ENCODE measurements at regions not wholly inside any gene's neighbourhood (a gene's known extent, or its start where the extent isn't known, plus 50 kb on each side); places are given as distances from the start of the nearest gene placed in this dataset.

GRCh38 chr1:199151634-199152425, 513.0 kb downstream of the PTPRC start:
- Histone ChIP-seq H3K36me3 (no peaks in the 10 kb centered on the region), H3K27me3 (no peaks in the 10 kb centered on the region), H3K27ac (replicated peaks in 1 of 4) (no peak overlapping the region), H3K9me3 (no peaks in the 10 kb centered on the region), H3K4me1 (no peaks in the 10 kb centered on the region), H3K4me3 (no peak overlapping the region)
- DNase-seq (ENCODE audit: extremely low spot score), result no peak
- intact Hi-C loops (cut with DNase I), result no loop called here
- WGBS, result 84% methylated on average over 6 of the region's 6 CpGs
- TF ChIP-seq POLR2A (IDR thresholded peaks at IDR 0.05; ENCODE audit: low read depth), result no peak
- no peak for TF ChIP-seq EP300 (IDR thresholded peaks at IDR 0.05)
- TF ChIP-seq, protein P1, sequence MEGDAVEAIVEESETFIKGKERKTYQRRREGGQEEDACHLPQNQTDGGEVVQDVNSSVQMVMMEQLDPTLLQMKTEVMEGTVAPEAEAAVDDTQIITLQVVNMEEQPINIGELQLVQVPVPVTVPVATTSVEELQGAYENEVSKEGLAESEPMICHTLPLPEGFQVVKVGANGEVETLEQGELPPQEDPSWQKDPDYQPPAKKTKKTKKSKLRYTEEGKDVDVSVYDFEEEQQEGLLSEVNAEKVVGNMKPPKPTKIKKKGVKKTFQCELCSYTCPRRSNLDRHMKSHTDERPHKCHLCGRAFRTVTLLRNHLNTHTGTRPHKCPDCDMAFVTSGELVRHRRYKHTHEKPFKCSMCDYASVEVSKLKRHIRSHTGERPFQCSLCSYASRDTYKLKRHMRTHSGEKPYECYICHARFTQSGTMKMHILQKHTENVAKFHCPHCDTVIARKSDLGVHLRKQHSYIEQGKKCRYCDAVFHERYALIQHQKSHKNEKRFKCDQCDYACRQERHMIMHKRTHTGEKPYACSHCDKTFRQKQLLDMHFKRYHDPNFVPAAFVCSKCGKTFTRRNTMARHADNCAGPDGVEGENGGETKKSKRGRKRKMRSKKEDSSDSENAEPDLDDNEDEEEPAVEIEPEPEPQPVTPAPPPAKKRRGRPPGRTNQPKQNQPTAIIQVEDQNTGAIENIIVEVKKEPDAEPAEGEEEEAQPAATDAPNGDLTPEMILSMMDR (IDR thresholded peaks at IDR 0.05), result no peak
- no peak for TF ChIP-seq POLR2AphosphoS5 (IDR thresholded peaks at IDR 0.05)

- H3K27ac ChIP-seq (replicated peaks in 1 of 4), result no peak overlapping the region
- H3K4me3 ChIP-seq, result no peak overlapping the region
- H3K36me3 ChIP-seq, result no peaks in the 10 kb centered on the region
- intact Hi-C loops (cut with DNase I), result no loop called here
- no peaks in the 10 kb centered on the region for H3K9me3 ChIP-seq
- H3K27me3 ChIP-seq, result no peaks in the 10 kb centered on the region
- no peaks in the 10 kb centered on the region for H3K4me1 ChIP-seq
- TF ChIP-seq POLR2A (IDR thresholded peaks at IDR 0.05; ENCODE audit: low read depth) (no peak), POLR2AphosphoS5 (IDR thresholded peaks at IDR 0.05) (no peak), EP300 (IDR thresholded peaks at IDR 0.05) (no peak)
- TF ChIP-seq, protein P1 (IDR thresholded peaks at IDR 0.05), result no peak
- DNase-seq (ENCODE audit: extremely low spot score), result no peak
- 87% methylated on average over 4 of the region's 4 CpGs for WGBS
These were observed 513.8 kb downstream of the PTPRC start for GRCh38 chr1:199152676-199153075.

- H3K9me3 ChIP-seq, result no peaks in the 10 kb centered on the region
- TF ChIP-seq, protein P1 (IDR thresholded peaks at IDR 0.05), result no peak
- TF ChIP-seq POLR2A (IDR thresholded peaks at IDR 0.05; ENCODE audit: low read depth) (no peak), EP300 (IDR thresholded peaks at IDR 0.05) (no peak), POLR2AphosphoS5 (IDR thresholded peaks at IDR 0.05) (no peak)
- DNase-seq (ENCODE audit: extremely low spot score), result no peak
- no peaks in the 10 kb centered on the region for H3K4me1 ChIP-seq
- H3K27me3 ChIP-seq, result no peaks in the 10 kb centered on the region
- no peaks in the 10 kb centered on the region for H3K36me3 ChIP-seq
- WGBS, result 70% methylated on average over 3 of the region's 3 CpGs
- intact Hi-C loops (cut with DNase I), result no loop called here
- no peak overlapping the region for H3K27ac ChIP-seq (replicated peaks in 1 of 4)
- H3K4me3 ChIP-seq, result no peak overlapping the region
These were observed 516.6 kb downstream of the PTPRC start for GRCh38 chr1:199155166-199156019.

- intact Hi-C loops (cut with DNase I), result no loop called here
- no peaks in the 10 kb centered on the region for H3K27me3 ChIP-seq
These were observed 518.7 kb downstream of the PTPRC start for GRCh38 chr1:199157494-199157893.

More at GRCh38 chr1:199157494-199157893, 518.7 kb downstream of the PTPRC start:
- Histone ChIP-seq H3K4me3 (no peak overlapping the region), H3K9me3 (no peaks in the 10 kb centered on the region), H3K27ac (replicated peaks in 1 of 4) (no peak overlapping the region), H3K36me3 (no peaks in the 10 kb centered on the region), H3K4me1 (no peaks in the 10 kb centered on the region)
- TF ChIP-seq, protein P1 (IDR thresholded peaks at IDR 0.05), result no peak
- TF ChIP-seq POLR2AphosphoS5 (IDR thresholded peaks at IDR 0.05) (no peak), POLR2A (IDR thresholded peaks at IDR 0.05; ENCODE audit: low read depth) (no peak), EP300 (IDR thresholded peaks at IDR 0.05) (no peak)
- no peak for DNase-seq (ENCODE audit: extremely low spot score)
